ENCODE measurements at regions not wholly inside any gene's neighbourhood (a gene's known extent, or its start where the extent isn't known, plus 50 kb on each side); places are given as distances from the start of the nearest gene placed in this dataset.
"Not testable (repeated sequence)": the region's sequence is repeated elsewhere in the genome, so short reads cannot be mapped to it uniquely, and the experiment has no call there.

GRCh38 chr6:101167638-101168037, 225.9 kb upstream of the GRIK2 start (continued):
- no peak for TF ChIP-seq ARID4B (CRISPR knock-in tag; IDR thresholded peaks at IDR 0.05; ENCODE audit: borderline replicate concordance)
- TF ChIP-seq HMGA2 (CRISPR knock-in tag; IDR thresholded peaks at IDR 0.05), result no peak
- TF ChIP-seq TP53 (CRISPR knock-in tag; IDR thresholded peaks at IDR 0.05), result no peak
- no peak for TF ChIP-seq EMX1 (CRISPR knock-in tag; IDR thresholded peaks at IDR 0.05)
- TF ChIP-seq ZNF281 (CRISPR knock-in tag; IDR thresholded peaks at IDR 0.05), result no peak

- H3K4me3 Mint-ChIP-seq; ATAC-seq; CTCF ChIA-PET; H3K27ac Mint-ChIP-seq; POLR2A ChIA-PET; DNase-seq (ENCODE audit: low spot score); H3K27me3 Mint-ChIP-seq (ENCODE audit: low read depth); H3K4me1 Mint-ChIP-seq: not testable (repeated sequence)
- Mint-ChIP-seq H3K9me3 (peaks cover 33% of the 10 kb centered on the region), H3K36me3 (peaks cover 23% of the 10 kb centered on the region)
These were observed 222.5 kb upstream of the GRIK2 start for GRCh38 chr6:101171049-101171448.

- Mint-ChIP-seq H3K4me1 (0 out of 2 replicates have a peak, but pooled peaks cover 3% of the 10 kb centered on the region), H3K36me3 (no peaks in the 10 kb centered on the region), H3K27me3 (ENCODE audit: low read depth) (no peaks in the 10 kb centered on the region), H3K9me3 (no peaks in the 10 kb centered on the region), H3K27ac (no peak overlapping the region), H3K4me3 (no peak overlapping the region)
- no peak for TF ChIP-seq E2F5 (CRISPR knock-in tag; IDR thresholded peaks at IDR 0.05)
- ChIA-PET POLR2A (no interaction called here), CTCF (no interaction called here)
- ATAC-seq, result no peak
- DNase-seq (ENCODE audit: low spot score), result no peak
These were observed 214.8 kb upstream of the GRIK2 start for GRCh38 chr6:101178748-101179147.

- DNase-seq (ENCODE audit: low spot score) (no peak), ATAC-seq (no peak)
- Mint-ChIP-seq H3K27me3 (ENCODE audit: low read depth) (no peaks in the 10 kb centered on the region), H3K36me3 (no peaks in the 10 kb centered on the region), H3K27ac (no peak overlapping the region), H3K4me1 (0 out of 2 replicates have a peak, but pooled peaks cover 3% of the 10 kb centered on the region), H3K9me3 (no peaks in the 10 kb centered on the region), H3K4me3 (no peak overlapping the region)
- CTCF ChIA-PET, result no interaction called here
- TF ChIP-seq ZMAT4 (CRISPR knock-in tag; IDR thresholded peaks at IDR 0.05) (no peak), ELF4 (CRISPR knock-in tag; IDR thresholded peaks at IDR 0.05; ENCODE audit: low read depth) (no peak)
- POLR2A ChIA-PET, result no interaction called here
These were observed 212.5 kb upstream of the GRIK2 start for GRCh38 chr6:101181006-101181405.

GRCh38 chr6:101188285-101188798, 205.2 kb upstream of the GRIK2 start:
- H3K27ac Mint-ChIP-seq; H3K4me1 Mint-ChIP-seq; ATAC-seq; CTCF ChIA-PET; POLR2A ChIA-PET; H3K27me3 Mint-ChIP-seq (ENCODE audit: low read depth); H3K4me3 Mint-ChIP-seq: not testable (repeated sequence)
- Mint-ChIP-seq H3K9me3 (peaks cover 27% of the 10 kb centered on the region), H3K36me3 (peaks cover 21% of the 10 kb centered on the region)
- peak; percentile 22 for DNase-seq (ENCODE audit: low spot score)

Measured in WTC11 (cell line).